ENCODE measurements at regions not wholly inside any gene's neighbourhood (a gene's known extent, or its start where the extent isn't known, plus 50 kb on each side); places are given as distances from the start of the nearest gene placed in this dataset.

DNA sequence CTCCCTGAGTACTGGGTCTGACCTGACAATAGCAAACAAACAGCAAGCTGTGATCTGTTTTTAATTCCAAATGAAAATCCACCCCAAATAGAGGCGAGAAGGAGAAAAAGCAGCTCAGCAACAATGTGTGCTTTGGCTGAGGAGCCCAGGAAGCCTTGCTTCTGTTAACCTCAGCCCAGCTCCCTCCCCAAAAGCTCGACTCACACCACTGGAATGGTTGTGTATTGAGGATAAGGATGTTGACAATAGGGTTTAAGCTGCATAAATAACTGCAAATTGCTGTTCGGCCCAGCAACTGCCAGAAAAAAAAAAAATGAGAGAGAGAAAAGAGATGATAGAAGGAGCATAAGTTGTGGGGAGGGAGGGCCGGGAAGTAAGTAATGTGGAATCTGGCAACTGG is 104.0 kb upstream of the TBC1D5 start:
- no peak for DNase-seq
- no peaks in the 10 kb centered on the region for H3K27me3 ChIP-seq (ENCODE audit: insufficient read depth, low read length)
- H3K9me3 Mint-ChIP-seq = no peaks in the 10 kb centered on the region
- H3K36me3 Mint-ChIP-seq = no peaks in the 10 kb centered on the region
- CTCF ChIA-PET (ENCODE audit: partially characterized antibody) = interaction anchor here (0.7 kb wide), 1 partner anchor 176 kb away, joined by 3 read pairs; no protein-coding TSS in a partner anchor
- no peaks in the 10 kb centered on the region for H3K9me3 ChIP-seq (ENCODE audit: control insufficient read depth in 1 of 2, low read length in 2 of 2)
- H3K36me3 ChIP-seq (ENCODE audit: insufficient read depth, low read length) = no peaks in the 10 kb centered on the region
- no peaks in the 10 kb centered on the region for H3K4me1 ChIP-seq (ENCODE audit: insufficient read depth, low read length)
- H3K4me1 Mint-ChIP-seq = no peaks in the 10 kb centered on the region
- no peak overlapping the region for H3K27ac Mint-ChIP-seq
- POLR2A ChIA-PET (ENCODE audit: partially characterized antibody) = no interaction called here
- no peak overlapping the region for H3K4me3 ChIP-seq (ENCODE audit: low read length in 2 of 2)
- H3K27ac ChIP-seq (ENCODE audit: low read depth, low read length) = no peak overlapping the region
- peaks cover 1 to 2% of the 10 kb centered on the region in 2 donors for H3K27me3 Mint-ChIP-seq
- intact Hi-C loops (cut with micrococcal nuclease) = loop anchor here (10.0 kb wide), 1 partner anchor 908 kb away; no protein-coding TSS in a partner anchor
- H3K4me3 Mint-ChIP-seq = no peak overlapping the region

DNA sequence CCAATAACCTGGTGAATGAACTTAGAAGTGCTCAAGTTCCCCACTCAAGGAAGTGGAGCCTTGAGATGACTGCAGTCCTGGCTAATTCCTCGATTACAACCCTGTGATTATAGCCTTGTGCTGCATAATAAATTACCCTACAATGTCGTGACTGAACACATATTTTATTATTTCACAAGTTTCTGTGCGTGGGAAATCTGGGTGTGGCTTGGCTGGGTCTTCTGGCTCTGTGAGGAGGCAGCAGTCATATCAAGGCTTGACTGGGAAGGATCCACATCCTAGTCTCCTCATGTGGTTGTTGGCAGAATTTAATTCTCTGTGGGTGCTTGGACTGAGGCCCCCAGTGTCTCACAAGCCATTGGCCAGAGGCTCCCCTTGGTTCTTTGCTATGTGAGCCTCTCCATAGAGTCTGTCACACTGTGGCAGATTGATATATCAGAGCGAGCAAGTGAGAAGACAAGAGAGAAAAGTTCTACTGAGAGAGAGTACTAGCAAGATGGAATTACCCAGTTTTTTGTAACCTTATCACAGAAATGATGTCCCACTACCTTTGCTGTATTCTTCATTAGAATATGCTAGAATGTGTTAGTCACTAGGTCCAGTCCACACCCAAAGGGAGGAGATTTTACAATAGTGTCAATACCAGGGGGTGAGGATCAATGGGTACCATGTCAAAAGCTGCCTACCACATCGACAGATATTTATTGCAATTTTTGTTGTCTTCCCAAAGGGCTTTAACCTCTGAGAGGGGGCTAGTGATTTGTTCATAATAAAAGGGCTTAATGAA is 102.8 kb upstream of the TBC1D5 start:
- intact Hi-C loops (cut with micrococcal nuclease) = loop anchor here (10.0 kb wide), 1 partner anchor 910 kb away; no protein-coding TSS in a partner anchor
- CTCF ChIA-PET (ENCODE audit: partially characterized antibody) = interaction anchor here (5.7 kb wide), 1 partner anchor 199 kb away, joined by 131 read pairs; no protein-coding TSS in a partner anchor
- no peak for DNase-seq
- Mint-ChIP-seq H3K4me3 (no peak overlapping the region), H3K36me3 (no peaks in the 10 kb centered on the region), H3K9me3 (no peaks in the 10 kb centered on the region), H3K4me1 (no peaks in the 10 kb centered on the region), H3K27me3 (peaks cover 1 to 2% of the 10 kb centered on the region in 2 donors), H3K27ac (no peak overlapping the region)
- Histone ChIP-seq H3K9me3 (ENCODE audit: control insufficient read depth in 1 of 2, low read length in 2 of 2) (no peaks in the 10 kb centered on the region), H3K27me3 (ENCODE audit: insufficient read depth, low read length) (no peaks in the 10 kb centered on the region), H3K4me3 (ENCODE audit: low read length in 2 of 2) (no peak overlapping the region), H3K36me3 (ENCODE audit: insufficient read depth, low read length) (no peaks in the 10 kb centered on the region), H3K4me1 (ENCODE audit: insufficient read depth, low read length) (no peaks in the 10 kb centered on the region), H3K27ac (ENCODE audit: low read depth, low read length) (no peak overlapping the region)
- POLR2A ChIA-PET (ENCODE audit: partially characterized antibody) = no interaction called here

DNA sequence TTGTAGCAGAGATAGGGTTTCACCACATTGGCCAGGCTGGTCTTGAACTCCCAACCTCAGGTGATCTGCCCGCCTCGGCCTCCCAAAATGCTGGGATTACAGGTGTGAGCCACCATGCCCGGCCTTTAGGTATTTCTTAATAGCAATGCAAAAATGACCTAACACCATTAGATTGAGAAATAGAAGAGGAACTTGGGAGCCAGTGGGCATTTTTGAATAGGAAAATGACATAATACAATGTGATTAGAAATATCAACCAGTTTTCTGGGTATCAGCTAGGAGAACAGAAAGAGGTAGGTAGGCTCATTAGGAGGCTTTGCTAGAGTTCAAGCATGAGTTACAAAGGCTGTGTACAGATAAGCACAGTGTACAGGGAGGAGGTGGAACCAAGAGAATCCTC is 101.8 kb upstream of the TBC1D5 start:
- intact Hi-C loops (cut with micrococcal nuclease) = loop anchor here (5.0 to 10.0 kb wide), 2 partner anchors 432 to 911 kb away; no protein-coding TSS in a partner anchor

DNA sequence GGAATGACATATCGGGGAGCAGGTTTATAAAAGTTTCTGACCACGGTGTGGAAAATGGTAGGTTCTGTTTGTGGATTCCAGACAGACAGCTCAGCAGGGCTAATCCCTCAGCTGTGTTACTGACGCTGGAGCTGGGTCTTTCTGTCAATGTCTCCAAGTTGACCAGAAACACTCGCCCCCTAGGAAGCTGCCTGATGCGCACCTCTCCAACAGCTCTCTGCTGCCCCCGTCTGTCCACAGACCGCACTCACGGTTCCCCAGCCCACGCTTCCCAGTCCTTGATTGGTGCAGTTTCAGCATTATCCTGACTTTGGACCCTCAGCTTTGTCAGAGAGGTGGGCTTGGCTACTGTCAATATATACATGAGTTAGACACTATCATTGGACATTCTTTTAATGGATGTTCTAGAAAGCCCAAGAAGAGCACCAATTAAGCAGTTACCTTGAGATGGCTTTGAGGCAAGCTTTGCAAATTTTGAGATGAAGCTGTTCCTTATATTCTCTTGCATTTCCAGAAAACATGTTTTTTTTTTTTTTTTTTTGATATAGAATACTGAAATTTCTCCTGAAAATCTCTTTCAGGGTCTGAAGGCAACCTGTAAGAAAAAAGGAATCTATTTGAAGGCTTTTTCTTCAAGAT is 98.9 kb upstream of the TBC1D5 start:
- Histone ChIP-seq H3K27me3 (ENCODE audit: insufficient read depth, low read length) (no peaks in the 10 kb centered on the region), H3K36me3 (ENCODE audit: insufficient read depth, low read length) (no peaks in the 10 kb centered on the region), H3K4me1 (ENCODE audit: insufficient read depth, low read length) (no peaks in the 10 kb centered on the region), H3K9me3 (ENCODE audit: control insufficient read depth in 1 of 2, low read length in 2 of 2) (no peaks in the 10 kb centered on the region), H3K4me3 (ENCODE audit: low read length in 2 of 2) (no peak overlapping the region), H3K27ac (ENCODE audit: low read depth, low read length) (no peak overlapping the region)
- no peaks in the 10 kb centered on the region for H3K9me3 Mint-ChIP-seq
- no peak overlapping the region for H3K4me3 Mint-ChIP-seq
- no peaks in the 10 kb centered on the region for H3K4me1 Mint-ChIP-seq
- ChIA-PET CTCF (ENCODE audit: partially characterized antibody) (interaction anchor here (0.6 to 5.7 kb wide), 58 partner anchors 9 to 1240 kb away, joined by 3 to 131 read pairs (median 4); no protein-coding TSS in a partner anchor), POLR2A (ENCODE audit: partially characterized antibody) (interaction anchor here (0.6 to 1.6 kb wide), 5 partner anchors 148 to 948 kb away, joined by 3 to 6 read pairs (median 3); no protein-coding TSS in a partner anchor)
- no peak overlapping the region for H3K27ac Mint-ChIP-seq
- H3K36me3 Mint-ChIP-seq = no peaks in the 10 kb centered on the region
- peak in 4 of 5 donors; percentile 47 to 57 (median 52) for DNase-seq
- intact Hi-C loops (cut with micrococcal nuclease) = loop anchor here (1.0 to 10.0 kb wide), 7 partner anchors 196 to 1240 kb away; no protein-coding TSS in a partner anchor
- peaks cover 0 to 9% of the 10 kb centered on the region in 2 donors for H3K27me3 Mint-ChIP-seq

More for the DNA sequence above, 101.8 kb upstream of the TBC1D5 start:
- CTCF ChIA-PET (ENCODE audit: partially characterized antibody) = interaction anchor here (5.7 kb wide), 1 partner anchor 198 kb away, joined by 131 read pairs; no protein-coding TSS in a partner anchor
- Histone ChIP-seq H3K36me3 (ENCODE audit: insufficient read depth, low read length) (no peaks in the 10 kb centered on the region), H3K4me1 (ENCODE audit: insufficient read depth, low read length) (no peaks in the 10 kb centered on the region), H3K27me3 (ENCODE audit: insufficient read depth, low read length) (no peaks in the 10 kb centered on the region), H3K4me3 (ENCODE audit: low read length in 2 of 2) (no peak overlapping the region), H3K27ac (ENCODE audit: low read depth, low read length) (no peak overlapping the region), H3K9me3 (ENCODE audit: control insufficient read depth in 1 of 2, low read length in 2 of 2) (no peaks in the 10 kb centered on the region)
- no peak for DNase-seq
- Mint-ChIP-seq H3K4me3 (no peak overlapping the region), H3K4me1 (no peaks in the 10 kb centered on the region), H3K27me3 (peaks cover 0 to 2% of the 10 kb centered on the region in 2 donors), H3K27ac (no peak overlapping the region), H3K36me3 (no peaks in the 10 kb centered on the region), H3K9me3 (no peaks in the 10 kb centered on the region)
- POLR2A ChIA-PET (ENCODE audit: partially characterized antibody) = no interaction called here

DNA sequence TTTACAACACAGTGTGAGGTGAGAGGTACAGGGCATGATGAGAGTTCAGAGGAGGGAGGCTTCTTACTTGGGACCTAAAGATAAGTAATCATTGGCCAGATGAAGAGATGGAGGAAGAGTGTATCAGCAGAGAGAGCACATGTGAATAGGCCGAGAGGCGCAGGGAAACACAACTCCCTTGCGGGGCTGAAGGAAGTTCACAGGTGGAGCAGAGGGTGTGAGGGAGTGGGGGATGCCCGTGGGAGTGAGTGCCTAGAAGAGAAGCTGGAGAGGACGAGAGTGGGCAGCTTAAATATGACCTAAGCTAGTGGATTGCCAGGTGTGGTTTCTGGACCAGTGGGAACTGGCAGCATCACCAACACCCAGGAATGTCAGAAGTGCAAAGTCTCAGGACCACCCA is 98.2 kb upstream of the TBC1D5 start:
- H3K9me3 Mint-ChIP-seq = no peaks in the 10 kb centered on the region
- H3K36me3 ChIP-seq (ENCODE audit: insufficient read depth, low read length) = no peaks in the 10 kb centered on the region
- POLR2A ChIA-PET (ENCODE audit: partially characterized antibody) = interaction anchor here (0.7 to 1.6 kb wide), 4 partner anchors 147 to 947 kb away, joined by 3 to 6 read pairs (median 4); no protein-coding TSS in a partner anchor

DNA sequence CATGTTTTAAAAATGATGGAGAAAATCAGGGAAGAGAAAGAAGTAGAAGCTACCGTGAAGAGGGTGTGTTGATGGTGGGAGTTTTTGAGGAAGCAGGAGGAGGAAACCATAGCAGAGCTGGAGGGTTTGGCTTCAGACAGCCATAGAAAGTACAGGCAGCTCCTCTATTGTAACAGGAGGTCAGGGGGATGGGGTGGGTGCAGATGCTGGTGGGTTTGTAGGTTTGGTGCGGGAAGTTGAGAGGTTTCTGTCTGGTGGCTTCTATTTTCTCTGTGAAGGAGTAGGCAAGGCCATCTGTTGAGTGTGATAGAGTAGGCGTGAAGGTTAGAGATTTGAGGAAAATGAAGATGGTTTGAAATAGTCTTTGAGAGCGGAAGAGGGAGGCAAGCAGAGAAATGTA is 97.7 kb upstream of the TBC1D5 start:
- ChIA-PET POLR2A (ENCODE audit: partially characterized antibody) (no interaction called here), CTCF (ENCODE audit: partially characterized antibody) (interaction anchor here (1.0 to 5.7 kb wide), 19 partner anchors 8 to 1239 kb away, joined by 3 to 131 read pairs (median 8); no protein-coding TSS in a partner anchor)
- no peaks in the 10 kb centered on the region for H3K4me1 ChIP-seq (ENCODE audit: insufficient read depth, low read length)
- Mint-ChIP-seq H3K4me3 (no peak overlapping the region), H3K36me3 (no peaks in the 10 kb centered on the region), H3K27me3 (peaks cover 0 to 9% of the 10 kb centered on the region in 2 donors), H3K9me3 (no peaks in the 10 kb centered on the region), H3K27ac (no peak overlapping the region), H3K4me1 (no peaks in the 10 kb centered on the region)
- H3K4me3 ChIP-seq (ENCODE audit: low read length in 2 of 2) = no peak overlapping the region
- intact Hi-C loops (cut with micrococcal nuclease) = loop anchor here (5.0 to 10.0 kb wide), 2 partner anchors 428 to 915 kb away; no protein-coding TSS in a partner anchor
- H3K9me3 ChIP-seq (ENCODE audit: control insufficient read depth in 1 of 2, low read length in 2 of 2) = no peaks in the 10 kb centered on the region
- no peak for DNase-seq
- H3K27ac ChIP-seq (ENCODE audit: low read depth, low read length) = no peak overlapping the region
- no peaks in the 10 kb centered on the region for H3K27me3 ChIP-seq (ENCODE audit: insufficient read depth, low read length)
- H3K36me3 ChIP-seq (ENCODE audit: insufficient read depth, low read length) = no peaks in the 10 kb centered on the region

More for the DNA sequence above, 98.2 kb upstream of the TBC1D5 start:
- intact Hi-C loops (cut with micrococcal nuclease) = loop anchor here (1.0 to 10.0 kb wide), 7 partner anchors 195 to 1239 kb away; no protein-coding TSS in a partner anchor
- no peaks in the 10 kb centered on the region for H3K4me1 ChIP-seq (ENCODE audit: insufficient read depth, low read length)
- Mint-ChIP-seq H3K4me1 (no peaks in the 10 kb centered on the region), H3K27ac (no peak overlapping the region), H3K27me3 (peaks cover 0 to 9% of the 10 kb centered on the region in 2 donors), H3K36me3 (no peaks in the 10 kb centered on the region), H3K4me3 (no peak overlapping the region)
- no peaks in the 10 kb centered on the region for H3K27me3 ChIP-seq (ENCODE audit: insufficient read depth, low read length)
- no peak overlapping the region for H3K4me3 ChIP-seq (ENCODE audit: low read length in 2 of 2)
- CTCF ChIA-PET (ENCODE audit: partially characterized antibody) = interaction anchor here (0.6 to 5.7 kb wide), 54 partner anchors 8 to 1240 kb away, joined by 3 to 131 read pairs (median 5); no protein-coding TSS in a partner anchor
- DNase-seq = no peak
- H3K9me3 ChIP-seq (ENCODE audit: control insufficient read depth in 1 of 2, low read length in 2 of 2) = no peaks in the 10 kb centered on the region
- no peak overlapping the region for H3K27ac ChIP-seq (ENCODE audit: low read depth, low read length)

DNA sequence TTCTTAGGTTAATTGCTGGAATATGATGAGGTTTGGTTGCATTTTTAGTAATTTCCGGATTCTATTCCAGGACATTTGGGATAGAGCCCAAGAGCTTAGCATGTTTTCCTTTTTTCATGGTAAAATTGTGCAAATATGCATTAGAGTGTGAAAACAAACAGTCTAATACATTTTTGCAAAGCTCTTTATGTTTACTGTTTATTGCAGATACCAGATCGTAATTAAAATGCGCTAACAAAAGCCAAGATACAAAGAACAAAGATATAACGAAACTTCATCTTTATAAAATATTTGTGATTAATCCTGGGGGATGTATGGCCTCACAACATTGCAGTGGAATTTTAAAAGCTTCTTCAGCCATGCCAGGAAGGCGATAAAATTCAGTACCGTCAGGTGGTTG is 94.5 kb upstream of the TBC1D5 start:
- ChIA-PET CTCF (ENCODE audit: partially characterized antibody) (interaction anchor here (1.0 to 2.7 kb wide), 4 partner anchors 10 to 1237 kb away, joined by 4 to 15 read pairs (median 5); no protein-coding TSS in a partner anchor), POLR2A (ENCODE audit: partially characterized antibody) (no interaction called here)
- Mint-ChIP-seq H3K9me3 (no peaks in the 10 kb centered on the region), H3K36me3 (no peaks in the 10 kb centered on the region), H3K4me1 (no peaks in the 10 kb centered on the region), H3K4me3 (no peak overlapping the region), H3K27me3 (peaks cover 4 to 8% of the 10 kb centered on the region in 2 donors), H3K27ac (no peak overlapping the region)
- Histone ChIP-seq H3K36me3 (ENCODE audit: insufficient read depth, low read length) (no peaks in the 10 kb centered on the region), H3K27me3 (ENCODE audit: insufficient read depth, low read length) (no peaks in the 10 kb centered on the region), H3K4me3 (ENCODE audit: low read length in 2 of 2) (no peak overlapping the region), H3K27ac (ENCODE audit: low read depth, low read length) (no peak overlapping the region), H3K4me1 (ENCODE audit: insufficient read depth, low read length) (no peaks in the 10 kb centered on the region), H3K9me3 (ENCODE audit: control insufficient read depth in 1 of 2, low read length in 2 of 2) (no peaks in the 10 kb centered on the region)
- DNase-seq = no peak
- intact Hi-C loops (cut with micrococcal nuclease) = no loop called here

Data from CD4-positive, alpha-beta memory T cell (primary cell).